Small intestine (tissue), 7 donors: ENCODE measurements at regions not wholly inside any gene's neighbourhood (a gene's known extent, or its start where the extent isn't known, plus 50 kb on each side); places are given as distances from the start of the nearest gene placed in this dataset.

Experiments
- DNase-seq, 2 donors: peaks; one replicate each; pipeline versions ENCODE4 v3.0.0 to v3.0.0-alpha.2; 2013
- FAIRE-seq: peaks from 2 replicates; lab custom pipeline; 2012; peaks lifted over from hg19 to GRCh38; lab: Jason Lieb, UNC
- H3K27ac ChIP-seq, 3 donors: one replicate each; pipeline ENCODE4 v1.5.1; 2013; ENCODE audit warnings: low read length in 2 of 3, mild to moderate bottlenecking in 2 of 3, control low read depth in 1 of 3, inconsistent platforms in 1 of 3, low read depth in 1 of 3, moderate library complexity in 1 of 3
- H3K27me3 ChIP-seq, 3 donors: one replicate each; pipeline ENCODE4 v1.6.1; 2013; ENCODE audit warnings: low read length in 3 of 3, inconsistent platforms in 1 of 3; ENCODE audit not compliant: control insufficient read depth in 3 of 3, insufficient read depth in 3 of 3
- H3K36me3 ChIP-seq, 3 donors: one replicate each; pipeline ENCODE4 v1.6.1; 2013; ENCODE audit warnings: low read length in 3 of 3, inconsistent platforms in 1 of 3, low read depth in 1 of 3, mild to moderate bottlenecking in 1 of 3, moderate library complexity in 1 of 3; ENCODE audit not compliant: control insufficient read depth in 3 of 3, insufficient read depth in 2 of 3
- H3K4me1 ChIP-seq, 3 donors: one replicate each; pipeline ENCODE4 v1.6.1; 2013; ENCODE audit warnings: low read length in 2 of 3, inconsistent platforms in 1 of 3, low read depth in 1 of 3, mild to moderate bottlenecking in 1 of 3, moderate library complexity in 1 of 3; ENCODE audit not compliant: control insufficient read depth in 3 of 3, insufficient read depth in 2 of 3
- H3K4me3 ChIP-seq, 3 donors: one replicate each; pipeline ENCODE4 v1.5.1; 2013; ENCODE audit warnings: low read length in 3 of 3, control low read depth in 1 of 3, inconsistent platforms in 1 of 3, low read depth in 1 of 3, mild to moderate bottlenecking in 1 of 3, moderate library complexity in 1 of 3
- H3K9me3 ChIP-seq, 2 donors: one replicate each; pipeline ENCODE4 v1.6.1; 2013; ENCODE audit warnings: low read depth in 1 of 2, low read length in 1 of 2; ENCODE audit not compliant: control insufficient read depth in 2 of 2, insufficient read depth in 1 of 2
- WGBS, 3 donors: extraction: QIAGEN DNeasy Blood & Tissue Kit; methylation state at CpG; one replicate each; pipeline ENCODE4 v1.1.7; 2013; 5-methylcytosine and 5-hydroxymethylcytosine counted together
- donor health status: healthy with polysubstance abuse.
- donor health status: control.
- donor health status: control.
- donor health status: Bipolar disorder and iron deficiency.
- donor health status: healthy.

- FAIRE-seq = no peak
Measured at GRCh38 chr20:11216451-11217314, 542.9 kb upstream of the JAG1 start.

DNA sequence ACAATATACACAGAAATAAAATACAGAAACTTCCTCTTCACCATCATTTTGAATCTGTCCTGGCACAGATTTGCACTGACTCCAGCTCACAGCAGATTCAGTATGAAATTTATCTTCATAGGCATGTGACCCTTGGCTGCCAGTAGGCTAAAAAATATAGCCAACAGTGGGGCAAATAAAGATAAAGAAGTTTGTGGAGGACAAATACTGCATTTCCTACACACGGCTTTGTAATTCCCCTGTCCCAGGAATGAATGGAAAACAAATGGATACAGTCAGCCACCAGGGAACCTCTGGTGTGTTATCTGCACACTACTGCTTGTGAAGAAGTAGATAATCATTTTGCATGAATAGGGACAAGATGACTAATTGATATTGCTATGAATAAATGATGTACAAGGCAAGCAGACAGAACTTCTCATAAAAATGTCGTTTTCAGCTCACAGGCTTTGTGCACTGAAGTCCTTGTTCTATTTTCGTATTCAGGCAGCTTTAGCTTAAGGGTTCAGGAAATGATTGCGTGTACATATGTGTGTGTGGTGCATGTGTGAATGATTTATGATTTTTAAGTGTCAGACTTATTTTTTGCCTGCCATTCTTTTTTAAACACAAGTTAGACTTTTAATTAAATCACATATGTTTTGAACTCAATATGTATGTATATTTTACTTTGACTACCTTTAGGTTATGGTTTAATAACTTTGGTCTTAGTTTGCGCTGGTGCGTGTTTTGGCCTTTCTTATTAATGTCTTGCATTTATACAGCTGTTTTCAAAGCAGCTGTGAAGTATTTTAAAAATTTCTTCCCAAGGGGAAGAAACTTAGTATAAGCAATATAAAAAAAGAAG is 543.8 kb upstream of the JAG1 start:
- H3K27me3 ChIP-seq = no peaks in the 10 kb centered on the region
- DNase-seq = peak in 1 of 2 donors; percentile 43
- no peak for FAIRE-seq
- 35 to 52% (median 46%) methylated on average over 6 of the region's 6 CpGs for WGBS, 3 donors
- H3K36me3 ChIP-seq = no peaks in the 10 kb centered on the region
- no peak overlapping the region for H3K4me3 ChIP-seq
- peaks cover 0 to 18% (median 8%) of the 10 kb centered on the region in 3 donors for H3K4me1 ChIP-seq
- H3K27ac ChIP-seq = peak overlapping the region in 1 of 3 donors; percentile 20
- H3K9me3 ChIP-seq = no peaks in the 10 kb centered on the region

More at GRCh38 chr20:11216451-11217314, 542.9 kb upstream of the JAG1 start:
- H3K9me3 ChIP-seq = no peaks in the 10 kb centered on the region
- no peak overlapping the region for H3K4me3 ChIP-seq
- DNase-seq = peak in 1 of 2 donors; percentile 54
- H3K36me3 ChIP-seq = no peaks in the 10 kb centered on the region
- H3K27me3 ChIP-seq = no peaks in the 10 kb centered on the region
- H3K27ac ChIP-seq = peak overlapping the region in 1 of 3 donors; percentile 20
- peaks cover 0 to 18% (median 8%) of the 10 kb centered on the region in 3 donors for H3K4me1 ChIP-seq
- 39 to 59% (median 54%) methylated on average over 7 of the region's 7 CpGs for WGBS, 3 donors

GRCh38 chr20:11218173-11218680 is 544.4 kb upstream of the JAG1 start:
- Histone ChIP-seq H3K27ac (no peak overlapping the region), H3K36me3 (no peaks in the 10 kb centered on the region), H3K9me3 (no peaks in the 10 kb centered on the region), H3K27me3 (no peaks in the 10 kb centered on the region), H3K4me1 (peaks cover 0 to 18% (median 8%) of the 10 kb centered on the region in 3 donors), H3K4me3 (no peak overlapping the region)
- FAIRE-seq (no peak), DNase-seq (peak in 1 of 2 donors; percentile 15)
- WGBS, 3 donors = 30 to 36% (median 32%) methylated on average over 2 of the region's 2 CpGs

DNA sequence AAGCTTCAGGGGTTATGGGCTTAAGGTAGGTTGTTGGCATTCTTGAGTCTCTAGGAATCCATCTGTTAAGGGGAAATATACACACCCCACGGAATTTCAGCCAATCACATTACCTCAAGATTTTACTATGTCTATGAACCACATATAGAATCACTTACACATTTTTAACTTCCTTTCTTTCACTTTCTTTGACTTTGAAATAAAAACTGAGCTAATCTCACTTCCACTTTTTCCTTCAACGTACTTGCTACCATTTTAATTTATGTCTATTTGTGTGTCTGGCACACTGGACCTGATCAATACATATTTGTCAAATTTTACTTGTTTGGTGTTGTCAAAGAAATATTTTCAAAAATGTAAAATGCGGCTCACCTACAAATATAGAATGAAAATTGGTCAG is 545.4 kb upstream of the JAG1 start:
- no peak for FAIRE-seq
- H3K4me3 ChIP-seq = no peak overlapping the region
- no peaks in the 10 kb centered on the region for H3K9me3 ChIP-seq
- peaks cover 0 to 18% (median 8%) of the 10 kb centered on the region in 3 donors for H3K4me1 ChIP-seq
- no peak overlapping the region for H3K27ac ChIP-seq
- H3K36me3 ChIP-seq = no peaks in the 10 kb centered on the region
- H3K27me3 ChIP-seq = no peaks in the 10 kb centered on the region
- 82 to 89% (median 82%) methylated on average over 3 of the region's 3 CpGs for WGBS, 3 donors
- no peak for DNase-seq

DNA sequence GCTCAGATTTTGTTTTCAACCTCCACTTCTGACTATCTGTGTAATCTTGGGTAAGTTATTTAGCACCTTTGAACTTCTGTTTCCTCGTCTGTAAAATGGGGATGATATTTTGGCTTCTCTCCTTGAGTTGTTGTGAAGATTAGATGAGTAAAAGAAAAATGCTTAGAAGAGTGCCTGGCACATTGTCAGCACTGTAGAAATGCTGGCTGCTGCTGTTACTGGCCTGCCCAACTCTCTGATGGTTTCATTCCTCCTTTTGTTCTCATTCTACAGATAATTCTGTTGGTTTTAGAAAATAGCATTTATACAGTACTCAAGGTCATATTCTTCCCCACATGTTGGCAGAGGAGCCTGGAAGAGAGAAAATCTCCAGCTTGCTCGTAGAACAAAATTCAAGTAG is 547.2 kb upstream of the JAG1 start:
- no peak overlapping the region for H3K27ac ChIP-seq
- H3K27me3 ChIP-seq = no peaks in the 10 kb centered on the region
- no peak for DNase-seq
- no peaks in the 10 kb centered on the region for H3K36me3 ChIP-seq
- H3K9me3 ChIP-seq = no peaks in the 10 kb centered on the region
- H3K4me1 ChIP-seq = peaks cover 0 to 18% (median 8%) of the 10 kb centered on the region in 3 donors
- WGBS, 3 donors = 53 to 59% (median 58%) methylated on average over 2 of the region's 2 CpGs
- FAIRE-seq = no peak
- H3K4me3 ChIP-seq = no peak overlapping the region

DNA sequence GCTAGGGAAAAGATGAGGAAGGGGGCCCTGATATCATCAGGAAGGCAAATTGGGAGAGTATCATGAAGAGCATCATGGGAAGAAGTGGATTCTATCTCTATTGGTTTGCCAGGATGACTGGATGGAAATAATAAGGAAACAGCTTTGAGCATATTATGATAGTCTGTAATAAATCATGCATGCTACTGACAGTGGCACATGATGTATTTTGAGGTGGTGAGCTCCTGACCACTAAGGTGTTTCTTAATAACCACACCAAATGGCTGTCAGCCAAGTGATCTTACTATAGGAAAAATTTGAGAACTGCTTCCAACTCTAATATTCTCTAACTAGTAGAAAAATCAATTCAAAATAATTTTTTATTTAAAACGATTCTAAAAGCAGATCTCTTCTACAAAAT is 548.4 kb upstream of the JAG1 start:
- FAIRE-seq (no peak), DNase-seq (no peak)
- no peaks in the 10 kb centered on the region for H3K9me3 ChIP-seq
- H3K27me3 ChIP-seq = no peaks in the 10 kb centered on the region
- no peak overlapping the region for H3K4me3 ChIP-seq
- no peaks in the 10 kb centered on the region for H3K36me3 ChIP-seq
- 70 to 90% (median 83%) methylated on average over 1 of the region's 1 CpG for WGBS, 3 donors
- H3K27ac ChIP-seq = no peak overlapping the region
- peaks cover 0 to 14% (median 4%) of the 10 kb centered on the region in 3 donors for H3K4me1 ChIP-seq

- 86 to 93% (median 88%) methylated on average over 3 of the region's 3 CpGs for WGBS, 3 donors
- Histone ChIP-seq H3K27ac (no peak overlapping the region), H3K36me3 (no peaks in the 10 kb centered on the region), H3K9me3 (no peaks in the 10 kb centered on the region), H3K27me3 (no peaks in the 10 kb centered on the region), H3K4me1 (peaks cover 0 to 2% (median 0%) of the 10 kb centered on the region in 3 donors), H3K4me3 (no peak overlapping the region)
- no peak for DNase-seq
- FAIRE-seq = no peak
Measured at GRCh38 chr20:11227602-11228001, 553.8 kb upstream of the JAG1 start.

GRCh38 chr20:11229772-11230171 is 556.0 kb upstream of the JAG1 start:
- peak overlapping the region in 1 of 3 donors; percentile 8 for H3K27ac ChIP-seq
- no peaks in the 10 kb centered on the region for H3K36me3 ChIP-seq
- WGBS, 3 donors = 7 to 35% (median 10%) methylated on average over 3 of the region's 3 CpGs
- DNase-seq (peak; percentile 24 to 45), FAIRE-seq (no peak)
- no peaks in the 10 kb centered on the region for H3K9me3 ChIP-seq
- H3K4me3 ChIP-seq = no peak overlapping the region
- H3K27me3 ChIP-seq = no peaks in the 10 kb centered on the region
- peaks cover 0 to 2% (median 0%) of the 10 kb centered on the region in 3 donors for H3K4me1 ChIP-seq
